RWPE2 (cell line): ENCODE measurements at regions not wholly inside any gene's neighbourhood (a gene's known extent, or its start where the extent isn't known, plus 50 kb on each side); places are given as distances from the start of the nearest gene placed in this dataset.

ENCODE experiments used
- ATAC-seq: fragments of 200-7000 bp; cut with Tn5 transposase; 3 replicates; pipeline ENCODE4 v1.9.1; 2021; ENCODE audit warnings: low read depth
- DNase-seq: peaks from one replicate; pipeline ENCODE4 v3.0.0-alpha.2; 2020; ENCODE audit warnings: low spot score
- H3K27ac ChIP-seq: fragments of 450-650 bp; 2 replicates; pipeline ENCODE4 v1.5.1; 2017; ENCODE audit warnings: mild to moderate bottlenecking; ENCODE audit not compliant: poor library complexity, severe bottlenecking
- H3K27me3 ChIP-seq: fragments of 250-450 bp; sonication (Bioruptor Pico); 2 replicates; pipeline ENCODE4 v1.5.1; 2021; ENCODE audit warnings: mild to moderate bottlenecking, moderate library complexity; ENCODE audit not compliant: insufficient read depth, poor library complexity, severe bottlenecking
- H3K36me3 ChIP-seq: fragments of 250-450 bp; sonication (Bioruptor Pico); 2 replicates; pipeline ENCODE4 v1.5.1; 2020; ENCODE audit warnings: low read depth, mild to moderate bottlenecking, moderate library complexity
- H3K4me1 ChIP-seq: fragments of 250-450 bp; sonication (Bioruptor Pico); 2 replicates; pipeline ENCODE4 v1.5.1; 2021; ENCODE audit warnings: mild to moderate bottlenecking, moderate library complexity; ENCODE audit not compliant: insufficient read depth, poor library complexity, severe bottlenecking
- H3K4me3 ChIP-seq: fragments of 250-450 bp; sonication (Bioruptor Pico); 2 replicates; pipeline ENCODE4 v1.5.1; 2021; ENCODE audit warnings: mild to moderate bottlenecking, moderate library complexity; ENCODE audit not compliant: severe bottlenecking
- H3K9me3 ChIP-seq: fragments of 250-450 bp; sonication (Bioruptor Pico); 2 replicates; pipeline ENCODE4 v1.5.1; 2021; ENCODE audit warnings: mild to moderate bottlenecking, moderate library complexity; ENCODE audit not compliant: severe bottlenecking
- CTCF ChIP-seq: fragments of 450-650 bp; IDR thresholded peaks from one replicate; pipeline ENCODE4 v1.5.1; 2017; ENCODE audit warnings: mild to moderate bottlenecking, moderate library complexity; ENCODE audit not compliant: poor library complexity, severe bottlenecking

GRCh38 chr2:196253116-196253480, 81.7 kb upstream of the STK17B start:
- Histone ChIP-seq H3K27me3 (no peaks in the 10 kb centered on the region), H3K36me3 (no peaks in the 10 kb centered on the region), H3K4me1 (no peaks in the 10 kb centered on the region), H3K4me3 (no peak overlapping the region), H3K27ac (no peak overlapping the region), H3K9me3 (no peaks in the 10 kb centered on the region)
- no peak for DNase-seq
- no peak for ATAC-seq
- no peak for TF ChIP-seq CTCF

- TF ChIP-seq CTCF: no peak
- no peak for ATAC-seq
- Histone ChIP-seq H3K27me3 (no peaks in the 10 kb centered on the region), H3K36me3 (no peaks in the 10 kb centered on the region), H3K4me1 (peaks cover 8% of the 10 kb centered on the region), H3K4me3 (no peak overlapping the region), H3K9me3 (no peaks in the 10 kb centered on the region), H3K27ac (no peak overlapping the region)
- no peak for DNase-seq
Observed at GRCh38 chr2:196256585-196256984, 85.2 kb upstream of the STK17B start.

GRCh38 chr2:196257086-196257485, 85.7 kb upstream of the STK17B start:
- no peaks in the 10 kb centered on the region for H3K36me3 ChIP-seq
- H3K9me3 ChIP-seq: no peaks in the 10 kb centered on the region

GRCh38 chr2:196258407-196258806, 87.0 kb upstream of the STK17B start:
- Histone ChIP-seq H3K4me3 (no peak overlapping the region), H3K9me3 (no peaks in the 10 kb centered on the region), H3K27me3 (no peaks in the 10 kb centered on the region), H3K4me1 (peaks cover 13% of the 10 kb centered on the region), H3K27ac (no peak overlapping the region), H3K36me3 (no peaks in the 10 kb centered on the region)
- no peak for TF ChIP-seq CTCF
- DNase-seq (no peak), ATAC-seq (no peak)

More at GRCh38 chr2:196257086-196257485, 85.7 kb upstream of the STK17B start:
- Histone ChIP-seq H3K27ac (no peak overlapping the region), H3K4me3 (no peak overlapping the region), H3K27me3 (no peaks in the 10 kb centered on the region), H3K4me1 (peaks cover 8% of the 10 kb centered on the region)
- no peak for DNase-seq
- TF ChIP-seq CTCF: no peak
- no peak for ATAC-seq

GRCh38 chr2:196259507-196260481, 88.4 kb upstream of the STK17B start:
- Histone ChIP-seq H3K27ac (peak overlapping the region; percentile 51), H3K4me3 (no peak overlapping the region), H3K9me3 (no peaks in the 10 kb centered on the region), H3K27me3 (no peaks in the 10 kb centered on the region), H3K36me3 (0 out of 2 replicates have a peak, but pooled peaks cover 7% of the 10 kb centered on the region), H3K4me1 (peaks cover 23% of the 10 kb centered on the region)
- TF ChIP-seq CTCF: no peak
- ATAC-seq: peak; percentile 48; the same call in 2 of the 3 replicates
- no peak for DNase-seq
